OCI-LY7 (cell line): ENCODE measurements at regions not wholly inside any gene's neighbourhood (a gene's known extent, or its start where the extent isn't known, plus 50 kb on each side); places are given as distances from the start of the nearest gene placed in this dataset.

Experiments used
- BruUV-seq: library from RNA; stranded (reverse); fragments of 400-500 nt; replicated peaks from 2 replicates; lab custom pipeline; 2021; lab: Mats Ljungman, UMichigan
- CTCF ChIA-PET: fragments of 300-600 bp; sonication (Branson Sonifier 250); formaldehyde crosslinking; loops from one replicate; lab custom pipeline; 2022; ENCODE audit warnings: antibody characterized with exemption; ENCODE audit not compliant: unreplicated experiment; lab: Charles Lee
- POLR2A ChIA-PET: fragments of 300-600 bp; sonication (Branson Sonifier 250); formaldehyde crosslinking; loops from one replicate; lab custom pipeline; 2022; ENCODE audit warnings: antibody characterized with exemption; lab: Charles Lee
- DNase-seq: peaks from one replicate; pipeline ENCODE4 v3.0.0-alpha.2; 2015; ENCODE audit warnings: low spot score
- H2AFZ ChIP-seq: fragments of 200-600 bp; sonication (generic), shearing (Covaris generic); 2 replicates; pipeline ENCODE4 v1.6.1; 2014; ENCODE audit warnings: mild to moderate bottlenecking, antibody characterized with exemption, low read length, moderate library complexity
- H3K27ac ChIP-seq: fragments of 200-600 bp; sonication (generic); 2 replicates; pipeline ENCODE4 v1.5.1; 2014; ENCODE audit warnings: mixed run types, low read depth, mild to moderate bottlenecking, moderate library complexity, low read length, inconsistent platforms; ENCODE audit not compliant: poor library complexity, severe bottlenecking
- H3K36me3 ChIP-seq: fragments of 200-600 bp; sonication (generic); 2 replicates; pipeline ENCODE4 v1.6.1; 2014; ENCODE audit warnings: mild to moderate bottlenecking, antibody characterized with exemption, low read length, moderate library complexity, mixed read lengths; ENCODE audit not compliant: insufficient read depth
- H3K4me1 ChIP-seq: fragments of 200-600 bp; sonication (generic); 2 replicates; pipeline ENCODE4 v1.5.1; 2014; ENCODE audit warnings: mild to moderate bottlenecking, low read length; ENCODE audit not compliant: insufficient read depth, poor library complexity, severe bottlenecking
- H3K4me2 ChIP-seq: fragments of 200-600 bp; sonication (generic); 2 replicates; pipeline ENCODE4 v1.6.1; 2014; ENCODE audit warnings: mild to moderate bottlenecking, low read length
- H3K4me3 ChIP-seq: fragments of 200-600 bp; sonication (generic); 2 replicates; pipeline ENCODE4 v1.5.1; 2014; ENCODE audit warnings: mild to moderate bottlenecking, low read depth, low read length; ENCODE audit not compliant: poor library complexity, severe bottlenecking
- H3K79me2 ChIP-seq: fragments of 200-600 bp; sonication (generic); 2 replicates; pipeline ENCODE4 v1.6.1; 2016; ENCODE audit warnings: low read depth, mild to moderate bottlenecking, low read length, moderate library complexity, mixed read lengths; ENCODE audit not compliant: insufficient read depth
- H3K9me2 ChIP-seq: fragments of 200-600 bp; sonication (generic); 2 replicates; pipeline ENCODE4 v1.6.1; 2016; ENCODE audit warnings: mild to moderate bottlenecking, low read length, mixed read lengths; ENCODE audit not compliant: insufficient read depth
- H3K9me3 ChIP-seq: fragments of 200-600 bp; sonication (generic); 2 replicates; pipeline ENCODE4 v1.6.1; 2014; ENCODE audit warnings: mild to moderate bottlenecking, mixed run types, low read length, mixed read lengths
- H4K20me1 ChIP-seq: fragments of 200-600 bp; sonication (generic); 2 replicates; pipeline ENCODE4 v1.6.1; 2014; ENCODE audit warnings: mild to moderate bottlenecking, antibody characterized with exemption, low read length, moderate library complexity, mixed read lengths; ENCODE audit not compliant: insufficient read depth
- CTCF ChIP-seq: fragments of 200-600 bp; sonication (generic); conservative IDR thresholded peaks from 2 replicates; pipeline ENCODE4 v1.5.1; 2014; ENCODE audit warnings: mild to moderate bottlenecking, antibody characterized with exemption, low read length, moderate library complexity, mixed read lengths
- EZH2phosphoT487 ChIP-seq: fragments of 200-600 bp; sonication (generic); IDR thresholded peaks from 2 replicates; pipeline ENCODE4 v1.6.1; 2018; ENCODE audit warnings: low read depth, borderline replicate concordance, mild to moderate bottlenecking, mixed run types, antibody characterized with exemption, low read length, moderate library complexity, mixed read lengths
- intact Hi-C: fragments of 100-400 bp; cut with micrococcal nuclease; formaldehyde crosslinking; loops from one replicate; pipeline ENCODE4 v1.10.0; 2022; ENCODE audit not compliant: unreplicated experiment

- ChIA-PET CTCF (interaction anchor here (0.8 to 1.4 kb wide), 4 partner anchors 85 to 302 kb away, joined by 3 to 6 read pairs (median 4); no protein-coding TSS in a partner anchor), POLR2A (interaction anchor here (3.1 kb wide), 1 partner anchor 283 kb away, joined by 19 read pairs; no protein-coding TSS in a partner anchor)
- no peaks in the 10 kb centered on the region for H3K9me2 ChIP-seq
- no peak overlapping the region for H2AFZ ChIP-seq
- H3K27ac ChIP-seq = no peak overlapping the region
- TF ChIP-seq CTCF (no peak), EZH2phosphoT487 (no peak)
- no peaks in the 10 kb centered on the region for H3K36me3 ChIP-seq
- no peak overlapping the region for H3K4me2 ChIP-seq
- H3K4me1 ChIP-seq = peaks cover 32% of the 10 kb centered on the region
- no peaks in the 10 kb centered on the region for H4K20me1 ChIP-seq
- intact Hi-C loops = loop anchor here (2.0 to 5.0 kb wide), 2 partner anchors 133 to 301 kb away; partner anchors contain the start of gene CHIC2
- H3K4me3 ChIP-seq = no peak overlapping the region
- no TSS peak for BruUV-seq
- H3K79me2 ChIP-seq = no peaks in the 10 kb centered on the region
- H3K9me3 ChIP-seq = no peaks in the 10 kb centered on the region
- DNase-seq = no peak
Observed at GRCh38 chr4:53931461-53931961, 132.9 kb downstream of the CHIC2 start.

- CTCF ChIA-PET = interaction anchor here (0.6 to 1.0 kb wide), 4 partner anchors 11 to 303 kb away, joined by 3 to 6 read pairs (median 3); no protein-coding TSS in a partner anchor
- peak; percentile 95 for TF ChIP-seq CTCF
- no peak for TF ChIP-seq EZH2phosphoT487
- intact Hi-C loops = loop anchor here (1.0 to 5.0 kb wide), 3 partner anchors 135 to 302 kb away; partner anchors contain the start of gene CHIC2
- Histone ChIP-seq H3K79me2 (no peaks in the 10 kb centered on the region), H3K36me3 (no peaks in the 10 kb centered on the region), H3K27ac (no peak overlapping the region), H2AFZ (peak overlapping the region; percentile 58; the same call in 1 of the 2 replicates), H3K4me1 (peaks cover 32% of the 10 kb centered on the region), H3K9me2 (no peaks in the 10 kb centered on the region), H3K4me3 (no peak overlapping the region), H3K4me2 (peak overlapping the region; percentile 20; the same call in 1 of the 2 replicates), H4K20me1 (no peaks in the 10 kb centered on the region), H3K9me3 (no peaks in the 10 kb centered on the region)
- DNase-seq = peak; percentile 82
- no TSS peak for BruUV-seq
- POLR2A ChIA-PET = interaction anchor here (0.7 to 3.1 kb wide), 6 partner anchors 8 to 331 kb away, joined by 3 to 19 read pairs (median 4); no protein-coding TSS in a partner anchor
Observed at GRCh38 chr4:53929955-53930798, 134.2 kb downstream of the CHIC2 start.
